ENCODE measurements at regions not wholly inside any gene's neighbourhood (a gene's known extent, or its start where the extent isn't known, plus 50 kb on each side); places are given as distances from the start of the nearest gene placed in this dataset.

DNA sequence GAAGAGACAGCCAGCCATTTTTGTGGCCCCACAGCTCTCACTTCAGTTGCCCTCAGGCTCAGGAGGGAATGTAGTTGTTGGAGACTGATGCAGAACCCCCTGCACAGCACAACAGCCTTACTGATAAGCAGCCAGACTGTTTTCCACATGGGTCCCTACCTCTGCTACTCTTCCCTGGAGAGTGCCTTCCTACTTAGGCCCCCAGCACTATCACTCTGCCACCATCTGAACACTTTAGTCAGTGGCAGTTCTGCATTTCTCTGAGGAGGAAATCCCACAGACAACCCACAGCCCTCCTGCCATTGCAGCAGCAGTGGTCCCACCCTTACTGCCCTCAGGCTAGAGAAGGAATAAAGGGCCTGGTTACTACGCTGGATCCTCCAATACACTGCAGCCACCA lies 61.8 kb upstream of the PTPRD start:
- no peak for DNase-seq (ENCODE audit: low read depth)
- TF ChIP-seq, protein P1, sequence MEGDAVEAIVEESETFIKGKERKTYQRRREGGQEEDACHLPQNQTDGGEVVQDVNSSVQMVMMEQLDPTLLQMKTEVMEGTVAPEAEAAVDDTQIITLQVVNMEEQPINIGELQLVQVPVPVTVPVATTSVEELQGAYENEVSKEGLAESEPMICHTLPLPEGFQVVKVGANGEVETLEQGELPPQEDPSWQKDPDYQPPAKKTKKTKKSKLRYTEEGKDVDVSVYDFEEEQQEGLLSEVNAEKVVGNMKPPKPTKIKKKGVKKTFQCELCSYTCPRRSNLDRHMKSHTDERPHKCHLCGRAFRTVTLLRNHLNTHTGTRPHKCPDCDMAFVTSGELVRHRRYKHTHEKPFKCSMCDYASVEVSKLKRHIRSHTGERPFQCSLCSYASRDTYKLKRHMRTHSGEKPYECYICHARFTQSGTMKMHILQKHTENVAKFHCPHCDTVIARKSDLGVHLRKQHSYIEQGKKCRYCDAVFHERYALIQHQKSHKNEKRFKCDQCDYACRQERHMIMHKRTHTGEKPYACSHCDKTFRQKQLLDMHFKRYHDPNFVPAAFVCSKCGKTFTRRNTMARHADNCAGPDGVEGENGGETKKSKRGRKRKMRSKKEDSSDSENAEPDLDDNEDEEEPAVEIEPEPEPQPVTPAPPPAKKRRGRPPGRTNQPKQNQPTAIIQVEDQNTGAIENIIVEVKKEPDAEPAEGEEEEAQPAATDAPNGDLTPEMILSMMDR (conservative IDR thresholded peaks at IDR 0.05; ENCODE audit: low read depth, low read length) = no peak
- no peak overlapping the region for H3K4me3 ChIP-seq (ENCODE audit: low read depth, low read length)

DNA sequence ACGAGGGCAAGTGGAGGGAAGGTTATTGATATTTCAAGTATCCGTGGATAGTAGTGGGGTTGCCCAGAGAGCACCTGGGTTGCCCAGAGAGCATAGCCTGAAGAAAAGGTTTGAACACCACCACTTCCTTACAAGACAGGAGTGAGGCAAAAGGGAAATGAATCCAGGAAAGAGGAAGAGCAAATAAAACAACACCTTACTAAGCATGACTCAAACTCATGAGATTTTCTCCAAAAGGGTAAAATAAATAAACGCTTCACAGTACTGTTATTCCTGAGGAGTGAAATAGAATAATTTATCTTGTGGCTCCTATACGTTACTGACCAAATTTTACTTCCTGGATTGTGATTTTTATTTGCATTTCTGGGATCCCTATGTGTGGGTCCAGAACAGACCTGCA lies 65.2 kb upstream of the PTPRD start:
- TF ChIP-seq, protein P1 (conservative IDR thresholded peaks at IDR 0.05; ENCODE audit: low read depth, low read length) = no peak
- no peak for DNase-seq (ENCODE audit: low read depth)
- H3K4me3 ChIP-seq (ENCODE audit: low read depth, low read length) = no peak overlapping the region

DNA sequence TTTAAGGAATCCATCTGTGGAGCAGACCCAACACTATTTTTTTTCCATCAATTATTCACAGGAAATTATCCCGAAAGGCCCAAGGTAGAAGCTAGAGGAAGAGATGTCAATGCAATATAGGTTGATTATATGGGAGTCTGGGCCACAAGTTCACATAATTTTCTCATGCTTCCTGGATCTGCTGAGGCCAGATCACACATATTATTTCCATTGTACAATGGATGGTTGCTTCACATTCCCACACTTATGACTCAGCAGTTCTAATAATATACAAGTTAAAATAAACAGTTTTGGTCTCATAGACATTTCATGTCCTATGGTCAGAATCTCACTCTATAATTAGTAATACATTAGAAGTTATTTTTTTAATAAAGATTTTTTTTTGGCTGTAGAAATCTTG lies 66.0 kb upstream of the PTPRD start:
- no peak for DNase-seq (ENCODE audit: low read depth)
- H3K4me3 ChIP-seq (ENCODE audit: low read depth, low read length) = no peak overlapping the region
- TF ChIP-seq, protein P1 (conservative IDR thresholded peaks at IDR 0.05; ENCODE audit: low read depth, low read length) = no peak

DNA sequence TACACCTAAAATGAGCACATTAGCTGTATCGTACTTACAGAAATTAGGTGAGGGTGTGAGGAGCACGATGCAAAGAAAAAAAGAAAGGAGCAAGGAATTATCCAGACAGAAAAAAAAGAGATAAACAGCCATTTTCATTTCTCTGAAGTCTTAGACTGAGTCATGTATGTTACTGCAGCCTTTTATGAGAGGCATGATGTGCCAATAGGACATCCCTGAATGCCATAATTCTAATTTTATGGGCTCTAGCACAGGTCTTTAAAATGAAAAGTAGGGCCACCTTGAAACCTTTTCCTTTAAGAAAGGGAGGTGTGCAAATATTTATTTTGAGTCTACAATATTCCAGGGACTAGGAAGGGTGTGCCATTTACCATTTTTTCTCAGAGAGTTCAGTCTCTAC lies 74.1 kb upstream of the PTPRD start:
- TF ChIP-seq, protein P1 (conservative IDR thresholded peaks at IDR 0.05; ENCODE audit: low read depth, low read length) = no peak
- no peak for DNase-seq (ENCODE audit: low read depth)
- H3K4me3 ChIP-seq (ENCODE audit: low read depth, low read length) = no peak overlapping the region

- TF ChIP-seq, protein P1 (conservative IDR thresholded peaks at IDR 0.05; ENCODE audit: low read depth, low read length) = no peak
Measured at GRCh38 chr9:10690546-10690945, 77.7 kb upstream of the PTPRD start.

GRCh38 chr9:10697044-10697443 lies 84.2 kb upstream of the PTPRD start:
- TF ChIP-seq, protein P1 (conservative IDR thresholded peaks at IDR 0.05; ENCODE audit: low read depth, low read length) = no peak
- no peak overlapping the region for H3K4me3 ChIP-seq (ENCODE audit: low read depth, low read length)
- no peak for DNase-seq (ENCODE audit: low read depth)

More at GRCh38 chr9:10690546-10690945, 77.7 kb upstream of the PTPRD start:
- H3K4me3 ChIP-seq (ENCODE audit: low read depth, low read length) = no peak overlapping the region
- no peak for DNase-seq (ENCODE audit: low read depth)

DNA sequence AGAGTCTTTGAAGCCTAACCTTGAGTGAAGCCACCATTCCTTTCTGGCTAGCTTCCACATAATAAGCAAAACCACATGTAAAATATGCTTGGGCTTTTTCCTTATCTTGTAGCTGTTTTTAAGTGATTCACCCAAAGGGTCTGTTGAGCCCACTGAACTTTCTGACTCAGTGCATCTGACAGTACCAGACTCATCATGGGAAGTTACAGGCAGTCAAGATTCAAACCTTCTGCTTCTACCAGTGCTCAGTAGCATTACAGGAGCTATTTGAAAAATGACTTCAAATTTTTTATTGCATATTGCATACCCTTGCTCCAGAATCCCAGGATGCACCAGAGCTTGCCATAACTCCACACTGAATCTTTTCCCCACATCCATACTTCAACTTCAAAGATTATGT lies 87.5 kb upstream of the PTPRD start:
- TF ChIP-seq, protein P1 (conservative IDR thresholded peaks at IDR 0.05; ENCODE audit: low read depth, low read length) = no peak
- no peak overlapping the region for H3K4me3 ChIP-seq (ENCODE audit: low read depth, low read length)
- no peak for DNase-seq (ENCODE audit: low read depth)
